HCT116 (cell line): ENCODE measurements at regions not wholly inside any gene's neighbourhood (a gene's known extent, or its start where the extent isn't known, plus 50 kb on each side); places are given as distances from the start of the nearest gene placed in this dataset.

Experiments
- ATAC-seq: fragments of 200-7000 bp; cut with Tn5 transposase; 2 replicates; pipeline ENCODE4 v1.9.1; 2020; ENCODE audit warnings: mild to moderate bottlenecking, moderate library complexity
- BruUV-seq: library from RNA; stranded (reverse); fragments of 400-500 nt; replicated peaks from 2 replicates; lab custom pipeline; 2021; lab: Mats Ljungman, UMichigan
- CTCF ChIA-PET: fragments of 300-600 bp; sonication (Branson Sonifier 250); formaldehyde crosslinking; loops from one replicate; lab custom pipeline; 2021; ENCODE audit warnings: antibody characterized with exemption; lab: Charles Lee
- POLR2A ChIA-PET: fragments of 300-600, 350-600 bp; sonication (Branson Sonifier 250); formaldehyde crosslinking; loops from one replicate; lab custom pipeline; 2021; ENCODE audit warnings: antibody characterized with exemption; lab: Charles Lee
- RAD21 ChIA-PET, 2 experiments: fragments of 300-600 bp; sonication (Branson Sonifier 250); formaldehyde crosslinking; loops; one replicate each; lab custom pipeline; 2023; ENCODE audit warnings: low total read pairs in 2 of 2; ENCODE audit not compliant: uncharacterized antibody in 2 of 2, unreplicated experiment in 2 of 2, low non-redundant PET in 1 of 2; lab: Charles Lee
- DNase-seq: peaks from one replicate; pipeline ENCODE4 v3.0.0-alpha.2; 2010; ENCODE audit warnings: low read depth, low spot score
- H2AFZ ChIP-seq: fragments of 200-600 bp; shearing (Covaris generic), sonication (generic); 2 replicates; pipeline ENCODE4 v1.6.1; 2017; ENCODE audit warnings: low read depth, mixed run types, mixed read lengths, antibody characterized with exemption, low read length; ENCODE audit not compliant: poor library complexity, severe bottlenecking
- H3K27ac ChIP-seq: 2 replicates; pipeline ENCODE4 v1.5.1; 2012; ENCODE audit warnings: low read depth, low read length
- H3K27me3 ChIP-seq: fragments of 200-600 bp; sonication (generic); 2 replicates; pipeline ENCODE4 v1.6.1; 2016; ENCODE audit warnings: mixed run types, low read length, mixed read lengths; ENCODE audit not compliant: insufficient read depth
- H3K36me3 ChIP-seq, 2 experiments: fragments of 200-500 bp in 1 of 2; fragments of 200-600 bp in 1 of 2; sonication (Bioruptor generic) in 1 of 2; sonication (generic) in 1 of 2; 2 replicates each; pipeline versions ENCODE4 v1.5.1 to v1.6.1; 2014 to 2016; ENCODE audit warnings: low read length in 2 of 2, inconsistent platforms in 1 of 2, mixed read lengths in 1 of 2, mixed run types in 1 of 2; ENCODE audit not compliant: insufficient read depth in 2 of 2, control insufficient read depth in 1 of 2
- H3K4me1 ChIP-seq, 2 experiments: fragments of 200-600 bp in 1 of 2; sonication (generic) in 1 of 2; 2 replicates each; pipeline versions ENCODE4 v1.5.1 to v1.6.1; 2012 to 2017; ENCODE audit warnings: low read length in 2 of 2, inconsistent platforms in 1 of 2, mild to moderate bottlenecking in 1 of 2, mixed read lengths in 1 of 2, mixed run types in 1 of 2, moderate library complexity in 1 of 2; ENCODE audit not compliant: insufficient read depth in 2 of 2, control insufficient read depth in 1 of 2
- H3K4me2 ChIP-seq: fragments of 200-600 bp; sonication (generic); 2 replicates; pipeline ENCODE4 v1.6.1; 2017; ENCODE audit warnings: mixed run types, low read length, mixed read lengths
- H3K4me3 ChIP-seq, 2 experiments: fragments of 200-600 bp in 1 of 2; sonication (generic) in 1 of 2; replicated peaks in 1 of 2; 2 replicates each; pipeline ENCODE4 v1.5.1; 2011 to 2016; ENCODE audit warnings: low read length in 2 of 2, control low read depth in 1 of 2, low read depth in 1 of 2, mild to moderate bottlenecking in 1 of 2, mixed read lengths in 1 of 2, mixed run types in 1 of 2
- H3K79me2 ChIP-seq: fragments of 200-600 bp; sonication (generic); 2 replicates; pipeline ENCODE4 v1.6.1; 2017; ENCODE audit warnings: mild to moderate bottlenecking, mixed run types, low read length, moderate library complexity, mixed read lengths; ENCODE audit not compliant: insufficient read depth
- H3K9ac ChIP-seq: fragments of 200-600 bp; sonication (generic); 2 replicates; pipeline ENCODE4 v1.6.1; 2016; ENCODE audit warnings: low read length, mixed read lengths
- H3K9me2 ChIP-seq: fragments of 200-600 bp; sonication (generic), shearing (Covaris generic); 2 replicates; pipeline ENCODE4 v1.6.1; 2017; ENCODE audit warnings: mixed run types, mild to moderate bottlenecking, moderate library complexity; ENCODE audit not compliant: insufficient read depth
- H3K9me3 ChIP-seq, 2 experiments: fragments of 200-500 bp in 1 of 2; fragments of 200-600 bp in 1 of 2; sonication (Bioruptor generic) in 1 of 2; sonication (generic) in 1 of 2; 2 replicates each; pipeline ENCODE4 v1.6.1; 2014 to 2017; ENCODE audit warnings: low read length in 2 of 2, mixed read lengths in 2 of 2, inconsistent platforms in 1 of 2, low read depth in 1 of 2, mild to moderate bottlenecking in 1 of 2, mixed run types in 1 of 2, moderate library complexity in 1 of 2; ENCODE audit not compliant: control insufficient read depth in 1 of 2, insufficient read depth in 1 of 2
- H4K20me1 ChIP-seq: fragments of 200-600 bp; sonication (generic), shearing (Covaris generic); 2 replicates; pipeline ENCODE4 v1.6.1; 2017; ENCODE audit warnings: mixed run types, mild to moderate bottlenecking, moderate library complexity; ENCODE audit not compliant: insufficient read depth
- CBX3 ChIP-seq: IDR thresholded peaks from 2 replicates; pipeline ENCODE4 v1.6.1; 2012; ENCODE audit warnings: low read depth
- CEBPB ChIP-seq: IDR thresholded peaks from 2 replicates; pipeline ENCODE4 v1.6.1; 2012; ENCODE audit warnings: low read depth
- CTCF ChIP-seq, 3 experiments: fragments of 200-600 bp in 1 of 3; sonication (generic) in 1 of 3; IDR thresholded peaks in 2 of 3; conservative IDR thresholded peaks in 1 of 3; 2 replicates each; pipeline ENCODE4 v1.5.1; 2012 to 2017; ENCODE audit warnings: low read depth in 2 of 3, low read length in 2 of 3, antibody characterized with exemption in 1 of 3, borderline replicate concordance in 1 of 3, control low read depth in 1 of 3, mild to moderate bottlenecking in 1 of 3, mixed read lengths in 1 of 3, mixed run types in 1 of 3, moderate library complexity in 1 of 3; ENCODE audit not compliant: insufficient read depth in 1 of 3
- EGR1 ChIP-seq: IDR thresholded peaks from 2 replicates; pipeline ENCODE4 v1.6.1; 2012; ENCODE audit warnings: low read depth
- ELF1 ChIP-seq: IDR thresholded peaks from 2 replicates; pipeline ENCODE4 v1.6.1; 2012; ENCODE audit warnings: low read depth, borderline replicate concordance
- EZH2 ChIP-seq: fragments of 200-600 bp; sonication (generic); IDR thresholded peaks from 2 replicates; pipeline ENCODE4 v1.6.1; 2017; ENCODE audit warnings: antibody characterized with exemption, mixed run types
- EZH2phosphoT487 ChIP-seq: fragments of 200-600 bp; IDR thresholded peaks from 2 replicates; pipeline ENCODE4 v1.6.1; 2018; ENCODE audit warnings: antibody characterized with exemption, borderline replicate concordance
- FOSL1 ChIP-seq: IDR thresholded peaks from 2 replicates; pipeline ENCODE4 v1.6.1; 2012; ENCODE audit warnings: low read depth
- JUND ChIP-seq: IDR thresholded peaks from 2 replicates; pipeline ENCODE4 v1.6.1; 2012
- POLR2A ChIP-seq: IDR thresholded peaks from 2 replicates; pipeline ENCODE4 v1.7.0; 2011; ENCODE audit warnings: borderline replicate concordance; ENCODE audit not compliant: insufficient read depth, insufficient read length; ENCODE audit errors: extremely low read depth
- POLR2AphosphoS5 ChIP-seq: IDR thresholded peaks from 2 replicates; pipeline ENCODE4 v1.6.1; 2011; ENCODE audit warnings: mild to moderate bottlenecking, low read depth, low read length, moderate library complexity
- RAD21 ChIP-seq: IDR thresholded peaks from 2 replicates; pipeline ENCODE4 v1.6.1; 2012; ENCODE audit warnings: low read depth, mild to moderate bottlenecking
- REST ChIP-seq: IDR thresholded peaks from 2 replicates; pipeline ENCODE4 v1.6.1; 2012; ENCODE audit warnings: low read depth
- SRF ChIP-seq: IDR thresholded peaks from 2 replicates; pipeline ENCODE4 v1.6.1; 2012; ENCODE audit warnings: low read depth
- TCF7L2 ChIP-seq: IDR thresholded peaks from 2 replicates; pipeline ENCODE4 v1.7.0; 2011; ENCODE audit warnings: borderline replicate concordance, inconsistent platforms; ENCODE audit not compliant: insufficient read depth, insufficient read length; ENCODE audit errors: extremely low read depth
- YY1 ChIP-seq: IDR thresholded peaks from 2 replicates; pipeline ENCODE4 v1.6.1; 2011; ENCODE audit warnings: low read length, low read depth, moderate library complexity, mild to moderate bottlenecking; ENCODE audit not compliant: insufficient replicate concordance; ENCODE audit errors: extremely low read depth
- ZNF274 ChIP-seq: fragments of 200-500 bp; sonication (Bioruptor generic); IDR thresholded peaks from 2 replicates; pipeline ENCODE4 v1.6.1; 2014; ENCODE audit warnings: mild to moderate bottlenecking, low read depth, low read length, inconsistent platforms
- intact Hi-C: fragments of 100-400 bp; cut with micrococcal nuclease; formaldehyde crosslinking; loops from 2 replicates; pipeline ENCODE4 v1.10.0; 2022
- TF ChIP-seq, protein P1 (sequence below): IDR thresholded peaks from 2 replicates; pipeline ENCODE4 v1.6.1; 2012

DNA sequence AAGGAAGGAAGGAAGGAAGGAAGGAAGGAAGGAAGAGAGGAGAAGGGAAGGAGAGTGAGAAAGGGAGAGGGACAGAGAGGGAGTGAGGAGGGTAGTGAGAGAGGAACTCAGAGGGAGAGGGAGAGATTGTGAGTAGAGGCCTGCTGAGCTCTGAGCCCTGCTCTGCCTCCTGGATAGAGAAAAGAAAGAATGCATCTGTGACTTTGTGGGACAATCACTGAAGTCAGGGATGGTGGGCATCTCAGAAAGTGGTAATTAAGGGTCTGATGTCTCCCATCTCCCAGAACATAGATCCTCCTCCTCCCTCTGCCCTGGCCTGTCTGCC lies 142.9 kb upstream of the BANK1 start:
- intact Hi-C loops: no loop called here
- no TSS peak for BruUV-seq
- Histone ChIP-seq H3K27ac (no peak overlapping the region), H3K79me2 (no peaks in the 10 kb centered on the region), H3K9ac (no peak overlapping the region), H3K4me3 (no peak overlapping the region), H3K27me3 (no peaks in the 10 kb centered on the region), H3K36me3 (no peaks in the 10 kb centered on the region), H2AFZ (no peak overlapping the region), H3K4me2 (no peak overlapping the region), H3K9me2 (peaks cover 2% of the 10 kb centered on the region; the same call in 1 of the 2 replicates), H3K4me1 (peaks cover 0 to 6% of the 10 kb centered on the region in 2 experiments; a peak in 1 of 4 replicates), H4K20me1 (no peaks in the 10 kb centered on the region), H3K9me3 (no peaks in the 10 kb centered on the region)
- ChIA-PET RAD21 (no interaction called here), CTCF (no interaction called here), POLR2A (no interaction called here)
- DNase-seq (no peak), ATAC-seq (no peak)
- TF ChIP-seq FOSL1 (no peak), YY1 (no peak), POLR2A (no peak), ELF1 (no peak), CTCF (IDR thresholded peaks at IDR 0.05 in 2 of 3, conservative IDR thresholded peaks at IDR 0.05 in 1 of 3; ENCODE audit: borderline replicate concordance in 1 of 3, insufficient read depth in 1 of 3, low read depth in 2 of 3, low read length in 2 of 3) (no peak), JUND (no peak), TCF7L2 (no peak), ZNF274 (no peak), EZH2 (no peak), RAD21 (no peak), CEBPB (no peak), SRF (no peak), CBX3 (no peak), POLR2AphosphoS5 (no peak), EGR1 (no peak), EZH2phosphoT487 (no peak), REST (no peak)
- TF ChIP-seq, protein P1, sequence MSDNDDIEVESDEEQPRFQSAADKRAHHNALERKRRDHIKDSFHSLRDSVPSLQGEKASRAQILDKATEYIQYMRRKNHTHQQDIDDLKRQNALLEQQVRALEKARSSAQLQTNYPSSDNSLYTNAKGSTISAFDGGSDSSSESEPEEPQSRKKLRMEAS: no peak
